ENCODE measurements at regions not wholly inside any gene's neighbourhood (a gene's known extent, or its start where the extent isn't known, plus 50 kb on each side); places are given as distances from the start of the nearest gene placed in this dataset.
A peak's percentile ranks its signal among the peaks of the same experiment; 100 is the strongest.

GRCh38 chr21:14312871-14313270 is 70.1 kb downstream of the HSPA13 start:
- TF ChIP-seq CTCF (IDR thresholded peaks at IDR 0.05; ENCODE audit: unreplicated experiment): no peak
- Mint-ChIP-seq H3K36me3 (ENCODE audit: low read depth, unreplicated experiment) (no peaks in the 10 kb centered on the region), H3K4me1 (ENCODE audit: unreplicated experiment) (peaks cover 4% of the 10 kb centered on the region), H3K4me3 (ENCODE audit: unreplicated experiment) (no peak overlapping the region), H3K27ac (ENCODE audit: unreplicated experiment) (no peak overlapping the region), H3K9me3 (ENCODE audit: unreplicated experiment) (no peaks in the 10 kb centered on the region), H3K27me3 (ENCODE audit: unreplicated experiment) (no peaks in the 10 kb centered on the region)
- no peak for DNase-seq (ENCODE audit: low spot score)

- no peak overlapping the region for H3K27ac Mint-ChIP-seq (ENCODE audit: unreplicated experiment)
- H3K4me3 Mint-ChIP-seq (ENCODE audit: unreplicated experiment): no peak overlapping the region
- no peaks in the 10 kb centered on the region for H3K9me3 Mint-ChIP-seq (ENCODE audit: unreplicated experiment)
Measured at GRCh38 chr21:14308234-14308633, 74.7 kb downstream of the HSPA13 start.

GRCh38 chr21:14306126-14306907 is 76.6 kb downstream of the HSPA13 start:
- no peak overlapping the region for H3K27ac Mint-ChIP-seq (ENCODE audit: unreplicated experiment)
- no peaks in the 10 kb centered on the region for H3K9me3 Mint-ChIP-seq (ENCODE audit: unreplicated experiment)
- no peak for TF ChIP-seq CTCF (IDR thresholded peaks at IDR 0.05; ENCODE audit: unreplicated experiment)
- no peak for DNase-seq (ENCODE audit: low spot score)
- H3K27me3 Mint-ChIP-seq (ENCODE audit: unreplicated experiment): no peaks in the 10 kb centered on the region
- H3K36me3 Mint-ChIP-seq (ENCODE audit: low read depth, unreplicated experiment): no peaks in the 10 kb centered on the region
- peaks cover 11% of the 10 kb centered on the region for H3K4me1 Mint-ChIP-seq (ENCODE audit: unreplicated experiment)
- no peak overlapping the region for H3K4me3 Mint-ChIP-seq (ENCODE audit: unreplicated experiment)

More at GRCh38 chr21:14308234-14308633, 74.7 kb downstream of the HSPA13 start:
- H3K4me1 Mint-ChIP-seq (ENCODE audit: unreplicated experiment): peaks cover 11% of the 10 kb centered on the region
- TF ChIP-seq CTCF (IDR thresholded peaks at IDR 0.05; ENCODE audit: unreplicated experiment): no peak
- no peaks in the 10 kb centered on the region for H3K36me3 Mint-ChIP-seq (ENCODE audit: low read depth, unreplicated experiment)
- no peak for DNase-seq (ENCODE audit: low spot score)
- no peaks in the 10 kb centered on the region for H3K27me3 Mint-ChIP-seq (ENCODE audit: unreplicated experiment)

GRCh38 chr21:14303731-14304488 is 79.0 kb downstream of the HSPA13 start:
- no peaks in the 10 kb centered on the region for H3K9me3 Mint-ChIP-seq (ENCODE audit: unreplicated experiment)

More at GRCh38 chr21:14303731-14304488, 79.0 kb downstream of the HSPA13 start:
- no peaks in the 10 kb centered on the region for H3K27me3 Mint-ChIP-seq (ENCODE audit: unreplicated experiment)
- peaks cover 17% of the 10 kb centered on the region for H3K4me1 Mint-ChIP-seq (ENCODE audit: unreplicated experiment)
- no peak overlapping the region for H3K4me3 Mint-ChIP-seq (ENCODE audit: unreplicated experiment)
- peak overlapping the region; percentile 57 for H3K27ac Mint-ChIP-seq (ENCODE audit: unreplicated experiment)
- TF ChIP-seq CTCF (IDR thresholded peaks at IDR 0.05; ENCODE audit: unreplicated experiment): no peak
- no peaks in the 10 kb centered on the region for H3K36me3 Mint-ChIP-seq (ENCODE audit: low read depth, unreplicated experiment)
- DNase-seq (ENCODE audit: low spot score): no peak

All from endothelial cell (in vitro differentiated cells).